ENCODE measurements at regions not wholly inside any gene's neighbourhood (a gene's known extent, or its start where the extent isn't known, plus 50 kb on each side); places are given as distances from the start of the nearest gene placed in this dataset.
"Not testable (repeated sequence)": the region's sequence is repeated elsewhere in the genome, so short reads cannot be mapped to it uniquely, and the experiment has no call there.

- no peak overlapping the region for H3K4me3 ChIP-seq (ENCODE audit: low read depth, low read length)
- DNase-seq (ENCODE audit: low read depth), result no peak
Measured at GRCh38 chr15:60243769-60244168, 154.0 kb downstream of the ANXA2 start.

DNA sequence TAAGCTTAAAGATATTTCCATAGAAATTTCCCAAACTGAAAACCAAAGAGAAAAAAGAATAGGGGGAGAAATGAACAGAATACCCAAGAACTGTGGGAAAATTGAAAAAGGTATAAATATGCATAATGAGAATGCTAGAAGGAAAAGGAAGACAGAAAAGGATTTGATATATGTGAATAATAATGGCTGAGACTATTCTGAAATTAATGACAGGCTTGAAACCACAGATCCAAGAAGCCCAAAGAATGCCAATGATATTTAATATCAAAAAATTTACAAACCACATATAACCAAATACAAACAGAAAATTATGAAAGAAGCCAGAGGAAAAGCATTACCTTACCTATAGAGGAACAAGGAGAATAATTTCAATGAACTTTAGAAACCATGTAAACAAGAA, 153.0 kb downstream of the ANXA2 start:
- no peak overlapping the region for H3K4me3 ChIP-seq (ENCODE audit: low read depth, low read length)

GRCh38 chr15:60250316-60250715, 147.5 kb downstream of the ANXA2 start:
- no peak overlapping the region for H3K4me3 ChIP-seq (ENCODE audit: low read depth, low read length)
- DNase-seq (ENCODE audit: low read depth), result no peak

More for the DNA sequence above, 153.0 kb downstream of the ANXA2 start:
- DNase-seq (ENCODE audit: low read depth), result no peak

DNA sequence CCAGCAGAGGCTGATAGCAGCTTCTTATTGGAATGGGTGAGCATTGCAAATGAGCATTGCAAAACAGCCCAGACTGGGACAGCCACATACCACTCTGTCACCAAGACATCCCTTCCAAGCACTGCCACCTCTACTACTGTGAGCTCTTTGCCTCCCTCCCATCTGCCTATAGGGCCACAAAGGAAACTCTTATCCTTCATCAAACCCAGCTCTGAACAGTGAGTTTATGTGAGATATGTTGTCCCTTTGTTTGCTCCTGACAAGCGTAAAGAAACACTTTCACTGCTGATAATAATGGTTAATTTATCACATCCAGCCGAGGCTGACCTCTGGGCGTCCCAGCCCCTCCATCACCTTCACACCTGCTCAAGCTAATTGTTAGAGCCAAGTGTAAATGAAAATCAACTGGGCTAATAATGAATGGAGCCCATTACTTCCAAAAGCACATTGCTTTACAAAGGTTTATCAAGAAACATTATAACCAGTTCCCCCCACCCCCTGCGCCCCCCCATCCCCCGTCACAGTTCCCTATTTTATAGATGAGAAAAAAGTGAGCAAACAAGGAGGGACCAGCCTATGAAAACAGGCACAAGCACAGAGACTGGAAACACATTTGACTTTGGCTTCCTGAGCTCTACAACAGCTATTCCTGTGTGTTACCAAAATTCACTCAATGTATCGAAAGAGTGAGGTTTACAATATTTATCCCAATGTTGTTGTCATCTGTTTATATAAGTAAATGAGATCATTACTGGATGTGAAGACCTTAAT, 146.3 kb downstream of the ANXA2 start:
- no peak for DNase-seq (ENCODE audit: low read depth)
- H3K4me3 ChIP-seq (ENCODE audit: low read depth, low read length), result no peak overlapping the region

GRCh38 chr15:60254416-60254815, 143.4 kb downstream of the ANXA2 start:
- no peak overlapping the region for H3K4me3 ChIP-seq (ENCODE audit: low read depth, low read length)
- no peak for DNase-seq (ENCODE audit: low read depth)

DNA sequence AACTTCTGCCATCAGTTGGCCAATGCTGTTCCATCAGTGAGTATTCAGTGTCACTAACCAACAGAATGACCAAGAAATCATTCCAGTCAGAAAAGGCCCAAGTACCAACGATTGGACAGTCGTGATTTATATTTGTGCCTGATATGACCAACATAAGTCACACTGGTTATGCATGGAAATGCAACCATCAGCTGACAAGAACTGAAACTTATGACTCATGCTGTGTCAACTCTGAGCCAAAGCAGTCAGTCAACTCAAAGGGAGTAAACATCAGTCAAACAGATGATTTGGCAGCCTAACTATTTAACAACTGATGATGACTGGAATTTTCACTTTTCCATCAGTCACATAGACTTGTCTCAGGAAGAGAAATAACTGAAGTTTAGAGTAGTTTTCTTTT, 142.4 kb downstream of the ANXA2 start:
- DNase-seq (ENCODE audit: low read depth), result no peak
- H3K4me3 ChIP-seq (ENCODE audit: low read depth, low read length), result no peak overlapping the region

- no peak for DNase-seq (ENCODE audit: low read depth)
- H3K4me3 ChIP-seq (ENCODE audit: low read depth, low read length), result no peak overlapping the region
Measured at GRCh38 chr15:60257591-60258159, 140.1 kb downstream of the ANXA2 start.

DNA sequence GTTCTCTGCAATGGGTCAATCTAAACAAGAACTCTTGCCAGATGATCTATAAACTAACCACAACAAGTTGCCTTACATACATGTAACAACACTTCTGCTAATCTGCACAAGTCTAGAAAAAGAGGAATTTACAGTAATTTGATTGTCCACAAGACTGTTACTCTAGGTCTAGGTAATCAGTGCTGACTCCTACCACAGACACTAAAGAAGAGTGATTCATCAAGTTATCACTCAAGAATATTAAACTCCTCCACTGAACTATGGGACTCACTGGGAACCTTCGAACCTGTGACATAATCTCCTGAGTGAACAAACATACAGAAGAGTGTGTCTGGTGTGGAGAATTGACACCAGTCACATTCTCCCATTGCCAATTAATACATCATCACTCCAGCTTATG, 138.3 kb downstream of the ANXA2 start:
- DNase-seq (ENCODE audit: low read depth), result no peak
- H3K4me3 ChIP-seq (ENCODE audit: low read depth, low read length), result no peak overlapping the region

DNA sequence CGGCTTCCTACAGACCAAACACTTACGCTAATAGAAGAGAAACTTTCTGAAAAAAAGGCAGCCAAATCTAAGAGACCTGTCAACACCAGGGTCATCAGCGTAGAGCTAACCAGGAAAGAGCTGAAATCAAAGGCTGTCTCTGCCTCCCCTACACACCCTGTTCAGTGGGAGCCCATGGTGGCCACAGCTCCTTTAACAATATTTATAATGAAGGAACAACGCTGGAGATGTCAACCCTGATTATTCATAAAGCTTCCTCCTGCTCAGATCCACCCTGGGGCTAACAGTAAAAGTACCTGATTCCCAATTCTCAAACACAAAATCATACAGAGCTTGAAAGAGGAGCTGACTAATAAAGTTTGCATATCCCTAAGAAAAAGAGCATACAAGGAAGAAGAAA, 133.7 kb downstream of the ANXA2 start:
- no peak overlapping the region for H3K4me3 ChIP-seq (ENCODE audit: low read depth, low read length)
- DNase-seq (ENCODE audit: low read depth), result no peak

DNA sequence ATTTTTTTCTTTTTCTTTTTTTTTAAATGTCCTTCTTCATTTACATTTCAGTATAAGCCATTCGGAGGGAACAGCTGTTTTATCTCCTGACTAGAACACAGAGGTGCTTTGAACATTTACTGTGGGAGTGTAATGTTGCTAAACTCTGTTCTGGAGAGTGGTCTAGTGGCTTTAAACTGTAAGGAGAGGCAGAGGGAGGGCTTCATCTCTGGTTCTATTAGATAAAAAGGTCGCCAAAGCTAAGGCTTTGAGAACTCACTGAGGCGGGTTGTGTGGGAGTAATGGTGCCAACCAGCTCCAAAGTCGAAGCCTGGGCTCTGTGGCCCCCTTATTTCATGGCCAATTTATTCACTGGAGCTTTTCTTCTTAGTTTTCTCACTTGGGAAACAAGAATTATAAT, 133.2 kb downstream of the ANXA2 start:
- H3K4me3 ChIP-seq (ENCODE audit: low read depth, low read length), result no peak overlapping the region
- no peak for DNase-seq (ENCODE audit: low read depth)

- H3K4me3 ChIP-seq (ENCODE audit: low read depth, low read length), result no peak overlapping the region
- DNase-seq (ENCODE audit: low read depth), result no peak
Measured at GRCh38 chr15:60265057-60265456, 132.7 kb downstream of the ANXA2 start.

GRCh38 chr15:60272623-60273022, 125.2 kb downstream of the ANXA2 start:
- no peak overlapping the region for H3K4me3 ChIP-seq (ENCODE audit: low read depth, low read length)
- no peak for DNase-seq (ENCODE audit: low read depth)

GRCh38 chr15:60275624-60276023, 122.2 kb downstream of the ANXA2 start:
- no peak overlapping the region for H3K4me3 ChIP-seq (ENCODE audit: low read depth, low read length)
- DNase-seq (ENCODE audit: low read depth), result no peak

- no peak for DNase-seq (ENCODE audit: low read depth)
- H3K4me3 ChIP-seq (ENCODE audit: low read depth, low read length), result no peak overlapping the region
Measured at GRCh38 chr15:60278879-60279278, 118.9 kb downstream of the ANXA2 start.

- DNase-seq (ENCODE audit: low read depth), result no peak
Measured at GRCh38 chr15:60280259-60280658, 117.5 kb downstream of the ANXA2 start.

DNA sequence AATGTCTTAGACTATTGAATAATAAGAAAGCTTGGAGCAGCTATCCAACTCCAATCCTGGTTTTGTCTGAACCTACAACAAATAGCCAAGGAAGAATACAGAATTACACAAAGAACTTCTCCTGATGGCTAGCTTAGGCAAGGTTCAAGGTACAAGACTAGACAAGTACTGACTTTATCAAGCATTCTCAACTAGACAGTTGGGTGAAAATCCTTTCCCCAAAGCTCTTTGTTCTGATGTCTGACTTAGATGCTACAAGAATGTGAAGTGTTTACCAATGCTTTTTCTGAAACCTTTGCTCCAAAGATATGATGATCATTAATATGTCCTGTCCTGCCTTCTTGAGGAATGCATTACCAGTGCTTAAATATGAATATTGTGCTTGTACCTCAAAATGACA, 113.8 kb downstream of the ANXA2 start:
- H3K4me3 ChIP-seq (ENCODE audit: low read depth, low read length), result no peak overlapping the region
- no peak for DNase-seq (ENCODE audit: low read depth)

More at GRCh38 chr15:60280259-60280658, 117.5 kb downstream of the ANXA2 start:
- no peak overlapping the region for H3K4me3 ChIP-seq (ENCODE audit: low read depth, low read length)

DNA sequence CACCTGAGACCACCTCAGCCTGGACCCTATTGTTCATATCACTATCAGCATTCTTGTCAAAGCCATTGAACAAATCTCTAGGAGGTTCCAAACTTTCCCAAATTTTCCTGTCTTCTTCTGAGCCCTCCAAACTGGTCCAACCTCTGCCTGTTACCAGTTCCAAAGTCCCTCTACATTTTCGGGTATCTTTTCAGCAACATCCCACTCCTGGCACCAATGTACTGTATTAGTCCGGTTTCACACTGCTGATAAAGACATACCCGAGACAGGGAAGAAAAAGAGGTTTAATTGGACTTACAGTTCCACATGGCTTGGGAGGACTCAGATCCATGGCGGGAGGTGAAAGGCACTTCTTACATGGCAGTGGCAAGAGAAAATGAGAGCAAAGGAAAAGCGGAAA, 101.9 kb downstream of the ANXA2 start:
- DNase-seq (ENCODE audit: low read depth), result not testable (repeated sequence)

GRCh38 chr15:60297047-60297446, 100.7 kb downstream of the ANXA2 start:
- DNase-seq (ENCODE audit: low read depth), result no peak

More for the DNA sequence above, 101.9 kb downstream of the ANXA2 start:
- H3K4me3 ChIP-seq (ENCODE audit: low read depth, low read length), result not testable (repeated sequence)

More at GRCh38 chr15:60297047-60297446, 100.7 kb downstream of the ANXA2 start:
- H3K4me3 ChIP-seq (ENCODE audit: low read depth, low read length), result no peak overlapping the region

Data from skeletal muscle cell (primary cell).